SKM-1 treated with dmso at 0.1 percent for 144 hours (cell line): ENCODE measurements at regions not wholly inside any gene's neighbourhood (a gene's known extent, or its start where the extent isn't known, plus 50 kb on each side); places are given as distances from the start of the nearest gene placed in this dataset.

ENCODE experiments used
- DNase-seq: peaks from one replicate; lab custom pipeline; 2025; ENCODE audit not compliant: unreplicated experiment; lab: John Stamatoyannopoulos, UW

- DNase-seq: no peak
These were observed 483.8 kb downstream of the NUP35 start for GRCh38 chr2:183607995-183608394.

GRCh38 chr2:183608747-183609146 is 484.5 kb downstream of the NUP35 start:
- no peak for DNase-seq

- no peak for DNase-seq
These were observed 486.5 kb downstream of the NUP35 start for GRCh38 chr2:183610724-183611123.

GRCh38 chr2:183614799-183615435 is 490.7 kb downstream of the NUP35 start:
- no peak for DNase-seq

- DNase-seq: no peak
These were observed 499.0 kb downstream of the NUP35 start for GRCh38 chr2:183623227-183623626.

GRCh38 chr2:183630964-183631363 is 506.7 kb downstream of the NUP35 start:
- DNase-seq: no peak

- DNase-seq: no peak
These were observed 531.9 kb downstream of the NUP35 start for GRCh38 chr2:183656121-183656520.

- no peak for DNase-seq
These were observed 541.2 kb downstream of the NUP35 start for GRCh38 chr2:183665425-183665824.

- no peak for DNase-seq
These were observed 541.8 kb downstream of the NUP35 start for GRCh38 chr2:183666031-183666430.

GRCh38 chr2:183671233-183671632 is 547.0 kb downstream of the NUP35 start:
- no peak for DNase-seq

GRCh38 chr2:183678908-183679307 is 554.7 kb downstream of the NUP35 start:
- DNase-seq: no peak

GRCh38 chr2:183680573-183680972 is 556.3 kb downstream of the NUP35 start:
- no peak for DNase-seq

- DNase-seq: no peak
These were observed 560.4 kb downstream of the NUP35 start for GRCh38 chr2:183684686-183685085.

GRCh38 chr2:183696028-183696427 is 571.8 kb downstream of the NUP35 start:
- no peak for DNase-seq

GRCh38 chr2:183709829-183710228 is 585.6 kb downstream of the NUP35 start:
- no peak for DNase-seq

GRCh38 chr2:183718246-183718645 is 594.0 kb downstream of the NUP35 start:
- DNase-seq: no peak

GRCh38 chr2:183723278-183723677 is 599.0 kb downstream of the NUP35 start:
- DNase-seq: no peak

GRCh38 chr2:183729380-183729779 is 605.1 kb downstream of the NUP35 start:
- DNase-seq: no peak

GRCh38 chr2:183740241-183740640 is 616.0 kb downstream of the NUP35 start:
- DNase-seq: no peak

- no peak for DNase-seq
These were observed 628.3 kb downstream of the NUP35 start for GRCh38 chr2:183752571-183752970.

GRCh38 chr2:183759033-183759432 is 634.8 kb downstream of the NUP35 start:
- no peak for DNase-seq

GRCh38 chr2:183773775-183774174 is 649.5 kb downstream of the NUP35 start:
- no peak for DNase-seq

- DNase-seq: no peak
These were observed 655.8 kb downstream of the NUP35 start for GRCh38 chr2:183780072-183780471.
